HG02884 (cell line): ENCODE measurements at regions not wholly inside any gene's neighbourhood (a gene's known extent, or its start where the extent isn't known, plus 50 kb on each side); places are given as distances from the start of the nearest gene placed in this dataset.

Experiments used
- ATAC-seq: cut with Tn5 transposase; IDR thresholded peaks from one replicate; pipeline ENCODE4 v1.9.1; 2021; ENCODE audit warnings: mild to moderate bottlenecking, moderate library complexity; ENCODE audit not compliant: unreplicated experiment

DNA sequence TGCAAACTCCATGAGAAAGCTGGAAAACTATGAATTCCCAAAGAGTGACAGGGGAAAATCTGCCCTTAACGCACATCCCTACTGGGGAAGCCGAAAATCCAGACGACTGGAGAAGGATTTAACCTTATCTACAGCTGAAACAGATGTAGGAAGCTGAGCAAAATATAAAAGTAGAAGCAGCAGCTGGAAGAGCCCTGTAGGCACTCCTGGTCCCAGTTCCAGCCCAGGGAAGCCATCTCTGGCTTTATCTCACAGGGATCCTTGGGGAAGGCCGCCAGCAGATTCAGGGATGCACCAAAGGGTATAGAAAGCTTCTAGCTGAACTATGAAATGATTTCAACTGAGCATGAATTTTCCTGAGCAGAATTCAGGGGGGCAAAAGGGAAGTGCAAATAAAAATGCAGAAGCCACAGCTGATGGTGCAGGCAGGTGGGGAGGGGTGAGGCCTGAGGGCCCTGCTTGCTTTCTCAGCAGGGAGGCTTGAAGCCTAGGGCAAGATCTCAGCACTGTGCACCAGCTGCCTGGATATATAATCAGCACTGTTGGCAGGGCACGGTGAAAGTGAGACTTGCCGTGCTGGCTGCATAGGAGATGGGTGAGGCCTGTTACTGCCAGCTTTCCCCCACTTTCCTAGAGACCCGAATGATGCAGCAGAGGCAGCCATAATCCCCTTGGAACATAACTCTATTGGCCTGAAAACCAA, 2019.5 kb upstream of the NUDT12 start:
- no peak for ATAC-seq

DNA sequence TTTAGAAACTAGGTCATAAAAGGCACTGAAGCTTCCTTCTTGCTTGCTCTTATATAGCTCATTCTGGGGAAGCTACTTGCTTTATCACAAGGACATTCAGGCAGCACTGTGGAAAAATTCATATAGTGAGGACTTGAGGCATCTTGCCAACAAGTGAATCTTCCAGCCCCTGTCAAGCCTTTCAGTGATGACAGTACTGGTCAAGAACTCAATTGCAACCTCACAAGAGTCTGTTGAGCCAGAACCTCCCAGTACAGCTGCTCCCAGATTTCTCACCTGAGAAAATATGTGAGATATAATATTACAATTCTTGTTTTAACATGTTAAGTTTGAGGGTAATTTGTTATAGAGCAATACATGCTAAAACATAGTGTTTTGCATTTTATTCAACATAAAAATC, 2011.0 kb upstream of the NUDT12 start:
- no peak for ATAC-seq

GRCh38 chr5:105565531-105565930, 2002.9 kb upstream of the NUDT12 start:
- ATAC-seq = no peak

DNA sequence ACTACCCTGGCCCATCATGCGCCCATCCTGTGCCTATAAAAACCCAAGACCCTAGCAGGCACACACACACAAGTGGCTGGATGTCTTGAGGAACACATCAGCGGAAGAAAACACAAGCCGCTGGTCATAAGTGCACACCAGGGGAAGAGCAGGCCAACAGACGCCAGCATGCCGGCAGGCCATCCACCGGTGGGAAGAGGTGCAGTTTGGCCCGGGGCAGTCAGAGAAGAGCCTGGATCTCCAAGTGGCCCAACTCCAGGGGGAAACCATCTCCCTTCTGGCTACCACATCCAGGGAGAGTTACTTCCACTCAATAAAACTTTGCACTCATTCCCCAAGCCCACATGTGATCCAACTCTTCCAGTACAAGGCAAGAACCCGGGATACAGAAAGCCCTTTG, 2001.3 kb upstream of the NUDT12 start:
- no peak for ATAC-seq

- no peak for ATAC-seq
These were observed 1992.1 kb upstream of the NUDT12 start for GRCh38 chr5:105554568-105555169.

DNA sequence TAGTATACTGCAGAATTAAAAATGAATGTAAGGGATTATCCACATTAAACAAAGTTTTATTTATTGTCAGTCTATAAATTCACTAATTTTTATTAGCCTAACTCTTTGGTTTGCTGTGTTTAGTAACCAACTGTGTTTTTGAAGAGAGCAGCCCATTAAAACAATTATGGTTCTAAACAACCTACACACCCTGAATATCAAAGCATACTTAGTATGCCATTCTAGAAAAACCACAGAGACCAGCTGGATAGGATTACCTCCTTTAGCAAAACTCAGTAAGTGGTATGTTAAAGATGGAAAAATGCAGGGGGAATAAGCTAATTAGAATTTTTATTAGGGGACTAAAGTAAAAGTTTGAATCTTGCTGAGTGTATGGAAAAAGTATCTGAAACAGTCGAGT, 1981.7 kb upstream of the NUDT12 start:
- ATAC-seq = no peak

- no peak for ATAC-seq
These were observed 1974.1 kb upstream of the NUDT12 start for GRCh38 chr5:105536675-105537074.

- no peak for ATAC-seq
These were observed 1968.2 kb upstream of the NUDT12 start for GRCh38 chr5:105530716-105531261.

- ATAC-seq = no peak
These were observed 1967.3 kb upstream of the NUDT12 start for GRCh38 chr5:105529851-105530250.

DNA sequence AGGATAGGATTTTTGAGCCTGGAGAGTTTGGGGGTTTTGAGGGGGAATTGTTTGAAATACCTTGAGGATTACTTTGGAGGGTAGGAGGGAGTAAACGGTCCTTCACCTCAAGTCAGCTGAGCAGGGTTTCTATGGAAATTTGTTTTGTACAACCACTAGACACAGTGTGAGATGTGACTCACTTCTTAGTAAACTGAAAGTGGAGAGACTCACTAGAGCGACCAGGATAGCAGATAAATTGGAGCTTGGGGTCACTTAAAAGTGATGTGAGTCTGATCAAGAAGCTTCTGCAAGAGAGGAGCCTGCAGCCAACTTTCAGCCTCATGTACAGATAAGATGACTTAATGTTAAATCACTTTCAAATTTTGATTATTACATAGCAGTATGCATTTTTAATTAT, 1945.9 kb upstream of the NUDT12 start:
- ATAC-seq = no peak

DNA sequence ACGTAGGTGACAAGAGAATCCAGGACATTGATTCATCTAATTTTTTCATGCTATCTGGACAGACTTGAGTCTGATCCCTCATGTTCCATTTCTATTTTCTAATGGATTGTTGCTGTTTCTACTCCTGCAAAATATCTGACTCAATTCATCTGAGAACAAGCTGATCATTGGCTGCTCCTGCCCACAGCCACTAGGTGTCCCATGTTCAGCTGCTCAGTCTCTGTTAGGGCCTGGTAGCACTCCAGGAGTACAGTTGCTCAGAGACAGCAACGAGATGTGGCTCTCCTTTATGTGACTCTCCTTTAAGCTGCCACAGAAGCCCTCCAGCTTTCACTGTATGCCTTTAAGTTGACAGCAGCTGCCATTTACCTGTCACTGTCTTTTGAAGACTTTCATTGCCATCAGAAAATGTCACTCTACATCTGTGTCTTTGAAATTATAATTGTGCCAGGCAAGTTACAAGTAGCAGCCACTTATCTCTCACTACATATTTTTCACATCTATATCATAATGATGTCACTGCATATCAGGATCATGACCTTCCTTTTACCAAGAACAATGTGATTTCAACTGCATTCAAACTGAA, 1944.2 kb upstream of the NUDT12 start:
- no peak for ATAC-seq

GRCh38 chr5:105503950-105504349, 1941.4 kb upstream of the NUDT12 start:
- ATAC-seq = no peak

DNA sequence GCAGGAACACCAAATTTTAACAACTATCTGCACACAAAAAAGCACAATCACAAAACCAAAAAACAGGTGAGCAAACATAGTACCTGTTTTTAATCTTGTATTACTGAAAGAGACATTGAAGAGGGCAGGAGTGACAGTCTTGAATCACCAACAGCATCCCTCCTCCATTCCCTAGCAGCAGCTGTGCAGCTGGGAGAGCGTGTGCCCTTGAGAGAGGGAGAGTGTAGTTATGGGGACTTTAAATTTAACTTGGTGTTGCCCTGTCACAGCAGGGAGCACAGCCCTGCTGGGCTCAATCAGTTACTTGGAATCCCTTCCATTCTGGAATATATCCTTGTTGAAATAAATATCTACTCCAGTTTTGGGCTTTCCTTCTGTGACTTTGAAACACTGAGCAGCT, 1938.7 kb upstream of the NUDT12 start:
- ATAC-seq = no peak

- no peak for ATAC-seq
These were observed 1912.8 kb upstream of the NUDT12 start for GRCh38 chr5:105475401-105475800.

- no peak for ATAC-seq
These were observed 1899.8 kb upstream of the NUDT12 start for GRCh38 chr5:105462377-105462776.

DNA sequence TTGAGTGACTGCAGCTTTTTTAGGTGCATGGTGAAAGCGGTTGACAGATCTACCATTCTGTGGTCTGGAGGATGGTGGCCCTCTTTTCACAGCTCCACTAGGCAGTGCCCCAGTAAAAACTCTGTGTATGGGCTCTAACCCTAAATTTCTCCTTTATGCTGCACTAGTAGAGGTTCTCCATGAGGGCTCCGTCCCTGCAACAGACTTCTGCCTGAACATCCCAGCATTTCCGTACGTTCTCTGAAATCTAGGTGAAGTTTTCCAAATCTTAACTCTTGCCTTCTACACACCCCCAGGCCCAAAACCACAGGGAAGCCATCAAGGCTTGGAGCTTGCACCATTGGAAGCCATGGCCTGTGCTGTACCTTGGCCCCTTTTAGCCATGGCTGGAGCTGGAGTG, 1898.1 kb upstream of the NUDT12 start:
- ATAC-seq = no peak

DNA sequence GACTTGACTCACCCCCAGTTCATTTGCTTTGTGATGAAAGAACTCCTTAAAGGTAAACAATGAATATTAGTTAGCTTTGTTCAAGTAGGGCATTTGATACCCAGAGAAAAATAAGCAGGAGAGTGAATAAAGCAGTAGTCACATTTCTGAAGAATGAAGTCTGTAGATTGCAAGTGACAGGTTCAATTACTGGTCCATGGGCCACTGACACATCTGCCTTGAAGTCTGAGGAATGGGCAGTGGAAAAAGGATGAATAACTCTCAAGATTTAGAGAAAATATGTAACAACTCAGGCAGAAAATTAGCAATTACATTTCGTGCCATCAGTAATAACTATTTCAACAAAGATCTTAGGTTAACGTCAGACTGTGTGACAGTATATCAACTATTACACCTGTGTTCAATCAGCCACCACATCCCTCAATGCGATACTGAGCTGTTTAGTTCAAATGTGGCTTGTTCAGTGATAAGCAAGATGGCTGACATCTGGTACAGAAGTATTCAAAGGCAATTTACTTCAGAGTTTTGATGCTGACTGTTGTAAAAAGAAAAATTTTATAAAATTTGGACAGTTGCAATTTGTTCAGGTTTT, 1890.7 kb upstream of the NUDT12 start:
- no peak for ATAC-seq

DNA sequence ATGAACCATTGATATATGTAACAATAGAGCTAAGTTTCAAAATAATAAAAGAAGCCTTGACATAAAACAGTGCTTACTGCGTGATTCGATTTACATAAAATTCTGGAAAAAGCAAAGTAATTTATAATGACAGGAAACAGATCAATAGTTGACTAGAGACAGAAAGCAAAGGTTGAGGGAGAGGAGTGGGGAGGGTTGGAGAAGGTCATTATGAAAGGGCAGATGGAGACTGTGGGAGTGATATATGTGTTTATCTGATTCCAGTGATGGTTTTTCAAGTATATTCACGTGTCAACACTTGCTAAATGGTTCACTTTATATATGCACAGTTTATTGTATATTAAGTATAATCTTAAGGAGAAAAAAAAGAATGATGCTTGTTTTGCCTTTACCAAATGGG, 1885.7 kb upstream of the NUDT12 start:
- no peak for ATAC-seq

GRCh38 chr5:105430516-105430915, 1867.9 kb upstream of the NUDT12 start:
- no peak for ATAC-seq

DNA sequence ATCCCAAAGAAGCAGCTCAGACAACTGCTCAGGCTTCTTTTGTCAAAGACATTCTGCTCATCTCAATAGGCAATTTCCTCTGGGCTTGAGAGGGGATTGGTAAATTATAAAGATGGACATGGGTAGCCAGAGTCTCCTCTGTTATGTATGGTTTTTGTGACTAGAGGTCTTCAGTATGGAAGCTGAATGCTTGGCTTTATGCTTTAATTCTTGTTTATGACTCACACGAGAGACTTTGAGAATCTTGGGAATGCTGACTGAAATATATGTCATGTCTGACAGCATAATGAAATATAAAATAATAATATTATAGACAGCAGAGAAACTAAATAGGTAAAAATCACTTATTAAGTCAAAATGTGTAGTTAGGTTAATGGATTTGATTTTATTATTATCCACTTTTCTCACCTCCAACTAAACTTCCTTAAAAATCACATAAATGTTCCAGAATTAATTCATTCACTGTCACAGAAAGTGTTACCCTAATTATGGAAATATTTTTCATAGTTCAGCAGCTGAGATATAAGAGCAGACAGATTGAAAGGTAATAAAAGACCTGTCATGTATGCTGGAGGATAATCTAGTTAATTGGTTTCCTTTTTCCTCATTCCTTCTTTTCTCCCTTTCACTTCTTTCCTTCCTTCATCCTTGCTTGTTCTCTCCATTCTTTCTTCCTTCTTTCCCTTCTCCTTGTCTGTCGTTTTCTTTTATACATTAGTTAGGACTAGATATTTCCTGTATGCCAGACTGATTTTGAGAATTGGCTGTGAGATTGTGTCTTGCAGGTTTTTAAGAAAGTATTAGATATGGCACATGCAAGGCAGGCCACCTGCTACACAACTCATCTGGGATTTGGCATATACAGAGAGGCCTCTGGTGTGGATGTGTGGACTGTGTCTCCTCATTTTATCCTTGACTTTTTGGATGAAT, 1866.1 kb upstream of the NUDT12 start:
- no peak for ATAC-seq

DNA sequence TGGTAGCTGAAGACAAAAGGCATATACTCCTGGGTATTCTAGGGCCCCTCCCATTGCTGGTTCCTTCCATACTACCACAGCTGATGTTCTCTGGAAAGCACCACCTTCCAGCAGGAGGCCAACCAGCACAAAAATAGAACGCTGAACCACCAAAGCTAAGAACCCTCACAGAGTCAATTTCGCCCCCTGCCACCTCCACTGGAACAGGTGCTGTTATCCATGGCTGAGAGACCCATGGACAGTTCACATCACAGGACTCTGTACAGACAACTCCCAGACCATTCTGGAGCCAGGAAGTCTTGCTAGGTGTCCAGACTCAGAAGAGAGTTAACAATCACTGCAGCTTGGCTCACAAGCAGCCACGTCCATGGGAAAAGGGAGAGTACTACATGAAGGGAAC, 1851.5 kb upstream of the NUDT12 start:
- ATAC-seq = no peak
